CD14-positive monocyte (primary cell): ENCODE measurements at regions not wholly inside any gene's neighbourhood (a gene's known extent, or its start where the extent isn't known, plus 50 kb on each side); places are given as distances from the start of the nearest gene placed in this dataset.

Source experiments
- DNase-seq, 3 donors: peaks; one replicate each; pipeline ENCODE4 v3.0.0-alpha.2; 2011 to 2022
- H2AFZ ChIP-seq: 2 replicates; pipeline ENCODE4 v1.6.0; 2012; ENCODE audit warnings: mild to moderate bottlenecking, low read depth, low read length, inconsistent platforms; ENCODE audit not compliant: insufficient read depth, poor library complexity, severe bottlenecking
- H3K27ac ChIP-seq, 2 donors: 1 replicate in 1 of 2; 2 replicates in 1 of 2; pipeline ENCODE4 v1.5.1; 2012 to 2013; ENCODE audit warnings: low read length in 2 of 2, control low read depth in 1 of 2, inconsistent platforms in 1 of 2, low read depth in 1 of 2, mild to moderate bottlenecking in 1 of 2
- H3K27me3 ChIP-seq, 2 donors: one replicate each; pipeline versions ENCODE4 v1.6.0 to v1.6.1; 2011 to 2013; ENCODE audit warnings: low read length in 2 of 2; ENCODE audit not compliant: control insufficient read depth in 2 of 2, insufficient read depth in 2 of 2
- H3K36me3 ChIP-seq, 2 donors: replicated peaks in 1 of 2; 1 replicate in 1 of 2; 2 replicates in 1 of 2; pipeline versions ENCODE4 v1.5.1 to v1.6.1; 2012 to 2013; ENCODE audit warnings: low read length in 2 of 2, control low read depth in 1 of 2, inconsistent platforms in 1 of 2, mild to moderate bottlenecking in 1 of 2; ENCODE audit not compliant: insufficient read depth in 2 of 2, control insufficient read depth in 1 of 2
- H3K4me1 ChIP-seq, 2 donors: 1 replicate in 1 of 2; 2 replicates in 1 of 2; pipeline versions ENCODE4 v1.5.1 to v1.6.1; 2012 to 2013; ENCODE audit warnings: low read length in 2 of 2, control low read depth in 1 of 2, inconsistent platforms in 1 of 2, mild to moderate bottlenecking in 1 of 2, moderate library complexity in 1 of 2; ENCODE audit not compliant: insufficient read depth in 2 of 2, control insufficient read depth in 1 of 2
- H3K4me2 ChIP-seq: replicated peaks from 2 replicates; pipeline ENCODE3; 2012; ENCODE audit warnings: low read length, moderate library complexity, mild to moderate bottlenecking; ENCODE audit not compliant: poor library complexity, severe bottlenecking; ENCODE audit errors: extremely low read depth
- H3K4me3 ChIP-seq, 3 experiments: fragments of 200-600 bp in 1 of 3; sonication (generic) in 1 of 3; replicated peaks in 1 of 3; 1 replicate in 2 of 3; 2 replicates in 1 of 3; pipeline ENCODE4 v1.5.1; 2011 to 2013; ENCODE audit warnings: low read length in 3 of 3, mild to moderate bottlenecking in 3 of 3, control low read depth in 2 of 3, low read depth in 2 of 3, inconsistent platforms in 1 of 3, moderate library complexity in 1 of 3
- H3K79me2 ChIP-seq: 2 replicates; pipeline ENCODE4 v1.6.0; 2012; ENCODE audit warnings: mild to moderate bottlenecking, control low read depth, inconsistent platforms, low read length, moderate library complexity; ENCODE audit not compliant: insufficient read depth
- H3K9ac ChIP-seq: 2 replicates; pipeline ENCODE4 v1.6.0; 2017; ENCODE audit warnings: low read length, mild to moderate bottlenecking; ENCODE audit not compliant: insufficient read depth, poor library complexity, severe bottlenecking
- H3K9me3 ChIP-seq, 2 donors: replicated peaks in 1 of 2; 1 replicate in 1 of 2; 2 replicates in 1 of 2; pipeline versions ENCODE4 v1.5.1 to v1.6.1; 2012 to 2013; ENCODE audit warnings: low read length in 2 of 2, control low read depth in 1 of 2; ENCODE audit not compliant: control insufficient read depth in 1 of 2, insufficient read depth in 1 of 2
- H4K20me1 ChIP-seq: 2 replicates; pipeline ENCODE4 v1.6.0; 2012; ENCODE audit warnings: mild to moderate bottlenecking, low read length, control low read depth, moderate library complexity; ENCODE audit not compliant: insufficient read depth
- H3K27ac Mint-ChIP-seq, 7 donors: one replicate each; pipeline ENCODE4 v1.8.0; 2020; ENCODE audit warnings: mild to moderate bottlenecking in 7 of 7, mixed read lengths in 7 of 7, moderate library complexity in 6 of 7, inconsistent platforms in 2 of 7
- H3K27me3 Mint-ChIP-seq, 3 donors: one replicate each; pipeline ENCODE4 v1.8.0; 2021 to 2022; ENCODE audit warnings: low read depth in 3 of 3, mild to moderate bottlenecking in 3 of 3, mixed read lengths in 3 of 3, moderate library complexity in 3 of 3, inconsistent platforms in 1 of 3
- H3K36me3 Mint-ChIP-seq, 2 donors: one replicate each; pipeline ENCODE4 v1.8.0; 2020; ENCODE audit warnings: mixed read lengths in 2 of 2, inconsistent platforms in 1 of 2, mild to moderate bottlenecking in 1 of 2
- H3K4me1 Mint-ChIP-seq: one replicate; pipeline ENCODE4 v1.8.0; 2020; ENCODE audit warnings: mild to moderate bottlenecking, mixed read lengths
- H3K4me3 Mint-ChIP-seq, 2 donors: one replicate each; pipeline ENCODE4 v1.8.0; 2020; ENCODE audit warnings: mild to moderate bottlenecking in 2 of 2, mixed read lengths in 2 of 2, moderate library complexity in 1 of 2
- H3K9me3 Mint-ChIP-seq, 7 donors: one replicate each; pipeline ENCODE4 v1.8.0; 2020 to 2022; ENCODE audit warnings: mixed read lengths in 7 of 7, mild to moderate bottlenecking in 6 of 7, moderate library complexity in 6 of 7, inconsistent platforms in 2 of 7
- WGBS: methylation state at CpG from one replicate; pipeline ENCODE4 v1.1.5; 2013; ENCODE audit warnings: missing lambda C conversion rate; ENCODE audit not compliant: insufficient coverage; 5-methylcytosine and 5-hydroxymethylcytosine counted together
- intact Hi-C, 2 donors: fragments of 100-400 bp; cut with micrococcal nuclease; formaldehyde crosslinking; loops; one replicate each; pipeline versions ENCODE4 v1.15.0 to v1.15.1; 2023
- TF ChIP-seq, protein P1 (sequence below): fragments of 200-600 bp; IDR thresholded peaks from one replicate; pipeline ENCODE4 v1.8.0; 2022; ENCODE audit warnings: antibody characterized with exemption, mild to moderate bottlenecking

DNA sequence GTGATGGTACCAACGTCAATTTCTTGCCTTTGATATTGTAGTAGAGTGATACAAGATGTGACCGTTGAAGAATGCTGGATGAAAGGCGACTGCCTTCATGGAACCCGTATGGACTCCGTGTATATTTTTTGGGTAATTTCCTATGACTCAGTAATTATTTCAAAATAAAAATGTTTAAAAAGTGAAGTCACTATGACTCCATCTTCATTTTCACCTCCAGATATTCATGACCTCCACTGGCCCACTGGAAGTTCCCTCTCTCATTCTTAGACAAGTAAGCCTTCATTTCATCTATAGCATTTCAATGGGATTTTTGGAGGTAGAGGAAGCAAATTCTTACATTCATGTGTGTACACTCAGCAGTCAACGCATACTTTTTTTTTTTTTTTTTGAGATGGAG is 111.8 kb upstream of the NUDT7 start:
- Histone ChIP-seq H3K9me3 (no peaks in the 10 kb centered on the region), H3K79me2 (no peaks in the 10 kb centered on the region), H3K4me1 (no peaks in the 10 kb centered on the region), H3K4me2 (no peak overlapping the region), H3K36me3 (no peaks in the 10 kb centered on the region), H4K20me1 (no peaks in the 10 kb centered on the region), H3K27me3 (no peaks in the 10 kb centered on the region), H3K27ac (no peak overlapping the region), H3K9ac (no peak overlapping the region), H3K4me3 (no peak overlapping the region), H2AFZ (no peak overlapping the region)
- peaks cover 0 to 10% (median 2%) of the 10 kb centered on the region in 7 donors for H3K9me3 Mint-ChIP-seq
- peaks cover 0 to 5% (median 0%) of the 10 kb centered on the region in 3 donors for H3K27me3 Mint-ChIP-seq
- no peak overlapping the region for H3K27ac Mint-ChIP-seq
- H3K4me3 Mint-ChIP-seq: no peak overlapping the region
- intact Hi-C loops: no loop called here
- H3K36me3 Mint-ChIP-seq: no peaks in the 10 kb centered on the region
- no peaks in the 10 kb centered on the region for H3K4me1 Mint-ChIP-seq
- WGBS: no CpG with 5 or more reads among the region's 6 CpGs
- DNase-seq: no peak
- TF ChIP-seq, protein P1, sequence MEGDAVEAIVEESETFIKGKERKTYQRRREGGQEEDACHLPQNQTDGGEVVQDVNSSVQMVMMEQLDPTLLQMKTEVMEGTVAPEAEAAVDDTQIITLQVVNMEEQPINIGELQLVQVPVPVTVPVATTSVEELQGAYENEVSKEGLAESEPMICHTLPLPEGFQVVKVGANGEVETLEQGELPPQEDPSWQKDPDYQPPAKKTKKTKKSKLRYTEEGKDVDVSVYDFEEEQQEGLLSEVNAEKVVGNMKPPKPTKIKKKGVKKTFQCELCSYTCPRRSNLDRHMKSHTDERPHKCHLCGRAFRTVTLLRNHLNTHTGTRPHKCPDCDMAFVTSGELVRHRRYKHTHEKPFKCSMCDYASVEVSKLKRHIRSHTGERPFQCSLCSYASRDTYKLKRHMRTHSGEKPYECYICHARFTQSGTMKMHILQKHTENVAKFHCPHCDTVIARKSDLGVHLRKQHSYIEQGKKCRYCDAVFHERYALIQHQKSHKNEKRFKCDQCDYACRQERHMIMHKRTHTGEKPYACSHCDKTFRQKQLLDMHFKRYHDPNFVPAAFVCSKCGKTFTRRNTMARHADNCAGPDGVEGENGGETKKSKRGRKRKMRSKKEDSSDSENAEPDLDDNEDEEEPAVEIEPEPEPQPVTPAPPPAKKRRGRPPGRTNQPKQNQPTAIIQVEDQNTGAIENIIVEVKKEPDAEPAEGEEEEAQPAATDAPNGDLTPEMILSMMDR: no peak

DNA sequence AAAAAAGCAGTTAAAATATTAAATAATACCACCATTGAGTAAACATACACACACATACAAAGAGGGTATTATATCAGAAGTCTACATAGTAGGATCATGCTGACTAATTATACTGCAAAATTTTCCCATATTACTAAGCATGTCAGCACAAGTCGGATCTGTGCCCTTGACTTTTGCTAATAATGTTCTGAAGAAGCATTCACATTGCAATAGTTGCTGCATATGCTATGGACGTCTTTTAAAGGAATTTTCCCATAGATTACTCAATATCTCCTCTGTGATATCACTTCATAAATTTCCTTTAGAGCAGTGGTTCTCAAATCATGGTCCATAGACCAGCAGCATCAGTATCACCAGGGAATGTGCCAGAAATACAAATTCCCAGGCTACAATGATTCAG is 110.9 kb upstream of the NUDT7 start:
- H2AFZ ChIP-seq: no peak overlapping the region
- no peaks in the 10 kb centered on the region for H3K4me1 ChIP-seq
- no peaks in the 10 kb centered on the region for H3K9me3 ChIP-seq
- Mint-ChIP-seq H3K4me3 (no peak overlapping the region), H3K9me3 (peaks cover 0 to 10% (median 2%) of the 10 kb centered on the region in 7 donors), H3K27ac (no peak overlapping the region), H3K4me1 (no peaks in the 10 kb centered on the region), H3K27me3 (peaks cover 0 to 5% (median 0%) of the 10 kb centered on the region in 3 donors), H3K36me3 (no peaks in the 10 kb centered on the region)
- intact Hi-C loops: no loop called here
- H3K27ac ChIP-seq: no peak overlapping the region
- H3K27me3 ChIP-seq: no peaks in the 10 kb centered on the region
- no peak for DNase-seq
- WGBS: 100% methylated on average over 1 of the region's 2 CpGs
- TF ChIP-seq, protein P1: no peak
- no peaks in the 10 kb centered on the region for H3K79me2 ChIP-seq
- H4K20me1 ChIP-seq: no peaks in the 10 kb centered on the region
- no peak overlapping the region for H3K4me3 ChIP-seq
- no peak overlapping the region for H3K4me2 ChIP-seq
- no peak overlapping the region for H3K9ac ChIP-seq
- no peaks in the 10 kb centered on the region for H3K36me3 ChIP-seq
